ENCODE measurements at regions not wholly inside any gene's neighbourhood (a gene's known extent, or its start where the extent isn't known, plus 50 kb on each side); places are given as distances from the start of the nearest gene placed in this dataset.

- DNase-seq (ENCODE audit: low read depth in 2 of 2), result no peak
These were observed 162.2 kb upstream of the RAB4A start for GRCh38 chr1:229108598-229109201.

GRCh38 chr1:229109320-229109761 is 161.6 kb upstream of the RAB4A start:
- DNase-seq (ENCODE audit: low read depth in 2 of 2), result no peak

DNA sequence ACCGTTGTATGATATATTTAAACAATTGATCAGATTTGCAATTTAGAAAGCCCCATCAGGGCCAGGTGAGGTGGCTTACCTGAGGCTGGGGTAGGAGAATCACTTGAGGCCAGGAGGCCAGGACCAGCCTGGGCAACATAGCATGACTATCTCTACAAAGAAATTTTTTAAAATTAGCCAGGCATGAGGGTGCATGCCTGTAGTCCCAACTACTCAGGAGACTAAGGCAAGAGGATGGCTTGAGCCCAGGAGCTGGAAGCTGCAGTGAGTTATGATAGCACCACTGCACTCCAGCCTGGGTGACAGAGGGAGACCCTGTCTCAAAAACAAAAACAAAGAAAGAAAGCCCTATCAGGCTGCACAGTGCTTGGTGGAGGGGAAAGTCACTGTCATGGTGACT is 159.9 kb upstream of the RAB4A start:
- DNase-seq (ENCODE audit: low read depth in 2 of 2), result no peak

DNA sequence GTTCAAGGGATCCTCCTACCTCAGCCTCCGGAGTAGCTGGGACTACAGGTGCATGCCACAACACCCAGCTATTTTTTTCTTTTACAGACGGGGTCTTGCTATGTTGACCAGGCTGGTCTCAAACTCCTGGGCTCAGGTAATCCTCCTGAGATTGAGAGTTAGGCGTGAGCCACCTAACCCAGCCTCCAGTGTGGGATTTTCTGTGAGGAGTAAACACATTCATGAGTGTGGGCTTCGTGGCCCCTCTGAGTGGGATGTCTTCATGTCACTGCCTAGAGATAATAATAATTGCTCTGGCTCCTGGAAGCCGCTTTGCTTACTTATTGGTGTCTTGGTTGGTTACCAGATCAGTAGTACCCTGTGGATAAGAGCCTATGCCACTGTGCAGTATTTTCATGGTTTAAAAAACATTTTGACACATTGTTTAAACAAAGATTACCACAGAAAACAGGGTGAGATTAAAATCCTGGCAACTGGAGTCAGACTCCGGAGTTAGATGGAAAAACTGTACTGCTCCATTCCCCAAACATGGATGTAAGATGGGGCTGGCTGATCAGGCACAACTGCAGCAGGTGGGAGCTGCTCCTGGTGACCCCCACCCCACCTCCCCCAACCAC is 159.1 kb upstream of the RAB4A start:
- no peak for DNase-seq (ENCODE audit: low read depth in 2 of 2)

GRCh38 chr1:229112832-229113548 is 157.9 kb upstream of the RAB4A start:
- no peak for DNase-seq (ENCODE audit: low read depth in 2 of 2)

GRCh38 chr1:229114315-229114714 is 156.6 kb upstream of the RAB4A start:
- no peak for DNase-seq (ENCODE audit: low read depth in 2 of 2)

DNA sequence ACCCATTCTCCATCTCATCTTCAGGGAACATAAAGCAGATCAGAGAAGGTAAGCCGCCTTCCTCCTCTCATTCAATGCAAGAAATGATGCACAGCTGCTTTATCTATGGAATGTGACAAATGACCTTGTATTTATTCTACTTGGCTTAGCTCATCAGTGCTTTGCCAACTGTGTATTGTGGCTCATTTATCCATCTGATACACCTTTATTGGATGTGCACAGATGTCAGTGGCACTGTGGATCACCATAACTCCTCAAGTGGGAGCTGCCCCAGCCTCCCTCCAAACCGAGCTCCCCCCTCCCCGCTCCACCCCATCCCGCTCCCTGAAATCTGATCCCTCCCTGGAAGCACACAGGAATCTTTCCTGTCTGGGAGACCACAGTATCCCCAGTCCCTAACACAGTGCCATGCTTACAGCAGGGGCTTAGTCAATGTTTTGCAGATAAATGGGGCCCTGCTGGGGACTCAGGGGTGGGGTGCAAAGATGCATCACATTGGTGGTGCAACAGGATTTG is 156.0 kb upstream of the RAB4A start:
- DNase-seq (ENCODE audit: low read depth in 2 of 2), result no peak

DNA sequence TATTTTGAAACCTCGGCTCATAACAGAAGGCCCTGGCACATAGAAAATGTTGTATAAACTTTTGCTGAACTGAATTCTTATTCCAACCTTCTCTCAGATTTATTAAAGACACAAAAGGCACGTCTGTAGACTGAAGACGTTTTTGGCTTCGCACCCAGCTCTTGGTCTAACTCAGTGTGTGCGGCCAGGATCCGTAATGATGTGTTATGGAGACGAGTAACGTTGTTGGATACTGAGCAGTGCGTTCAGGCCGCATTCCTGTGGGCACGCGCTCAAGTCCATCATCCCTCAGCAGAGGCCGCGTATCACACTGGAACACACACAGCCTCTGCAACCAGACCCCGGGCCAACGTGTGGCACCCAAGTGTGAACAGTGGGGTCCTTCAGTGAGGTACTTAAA is 154.8 kb upstream of the RAB4A start:
- DNase-seq (ENCODE audit: low read depth in 2 of 2), result no peak

DNA sequence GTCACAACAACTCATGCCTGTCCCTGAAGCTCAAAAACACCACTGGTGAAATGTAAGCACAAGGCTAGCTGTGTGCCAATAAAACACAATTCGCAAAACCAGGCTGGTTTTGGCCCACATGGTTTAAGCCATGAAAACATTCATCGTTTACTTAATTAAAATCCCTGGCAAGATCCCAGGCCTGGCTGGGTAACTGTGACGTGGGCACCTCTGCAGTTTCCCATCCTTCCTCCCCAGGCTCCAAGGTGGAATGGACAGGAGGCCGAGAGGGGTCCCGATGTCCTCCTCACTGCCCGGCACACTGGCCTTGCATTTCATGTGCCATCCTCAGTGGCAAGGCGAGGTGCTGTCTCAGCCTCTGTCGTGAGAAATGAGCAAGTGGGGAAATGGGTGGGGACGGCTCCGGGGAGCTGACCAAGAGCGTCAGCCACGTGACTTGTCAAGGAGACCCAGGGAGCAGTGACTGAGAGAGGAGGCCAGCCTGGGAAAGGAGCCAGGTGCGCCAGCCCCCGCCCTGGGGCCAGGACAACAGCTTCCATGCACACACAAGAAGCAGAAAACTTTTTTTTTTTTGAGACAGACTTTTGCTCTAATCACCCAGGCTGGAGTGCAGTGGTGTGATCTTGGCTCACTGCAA is 153.1 kb upstream of the RAB4A start:
- no peak for DNase-seq (ENCODE audit: low read depth in 2 of 2)

GRCh38 chr1:229118477-229119061 is 152.3 kb upstream of the RAB4A start:
- DNase-seq (ENCODE audit: low read depth in 2 of 2), result no peak

DNA sequence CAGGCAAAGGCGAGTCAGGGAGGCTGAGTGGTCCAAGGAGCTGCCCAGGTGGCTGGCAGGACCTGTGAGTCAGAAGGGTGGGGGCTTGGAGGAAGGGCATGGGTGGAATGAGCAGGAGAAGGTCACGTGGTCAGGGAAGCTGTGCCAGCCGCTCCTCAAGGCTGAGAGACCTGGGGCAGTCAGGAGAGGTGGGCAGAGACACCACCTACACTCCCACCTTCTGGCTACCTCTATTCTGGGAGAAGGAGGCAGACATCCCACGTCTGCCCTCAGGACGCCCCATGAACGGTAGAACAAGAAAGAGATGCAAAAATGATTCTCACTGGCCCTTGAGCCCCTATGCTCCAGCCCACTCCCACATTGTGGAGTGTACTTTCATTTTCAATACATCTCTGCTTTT is 151.8 kb upstream of the RAB4A start:
- DNase-seq (ENCODE audit: low read depth in 2 of 2), result no peak

DNA sequence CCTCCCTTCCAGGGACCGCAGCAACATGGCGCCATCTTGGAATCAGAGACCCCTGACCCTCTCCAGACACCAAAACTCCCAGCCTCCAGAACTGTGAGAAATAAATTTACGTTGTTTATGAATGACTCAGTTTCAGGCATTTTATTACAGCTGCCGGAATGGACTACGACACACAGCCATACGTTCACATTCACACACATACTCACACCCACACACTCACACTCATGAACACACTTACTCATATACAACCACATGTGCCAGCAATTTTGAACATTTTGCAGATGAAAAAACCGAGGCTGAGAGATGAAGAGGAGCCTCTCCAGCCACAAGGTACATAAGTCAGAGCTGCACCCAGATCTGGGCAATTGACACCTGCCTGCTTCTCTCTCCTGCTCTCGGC is 151.0 kb upstream of the RAB4A start:
- DNase-seq (ENCODE audit: low read depth in 2 of 2), result no peak

GRCh38 chr1:229121845-229122436 is 149.0 kb upstream of the RAB4A start:
- DNase-seq (ENCODE audit: low read depth in 2 of 2), result no peak

- DNase-seq (ENCODE audit: low read depth in 2 of 2), result no peak
These were observed 148.3 kb upstream of the RAB4A start for GRCh38 chr1:229122606-229123005.

DNA sequence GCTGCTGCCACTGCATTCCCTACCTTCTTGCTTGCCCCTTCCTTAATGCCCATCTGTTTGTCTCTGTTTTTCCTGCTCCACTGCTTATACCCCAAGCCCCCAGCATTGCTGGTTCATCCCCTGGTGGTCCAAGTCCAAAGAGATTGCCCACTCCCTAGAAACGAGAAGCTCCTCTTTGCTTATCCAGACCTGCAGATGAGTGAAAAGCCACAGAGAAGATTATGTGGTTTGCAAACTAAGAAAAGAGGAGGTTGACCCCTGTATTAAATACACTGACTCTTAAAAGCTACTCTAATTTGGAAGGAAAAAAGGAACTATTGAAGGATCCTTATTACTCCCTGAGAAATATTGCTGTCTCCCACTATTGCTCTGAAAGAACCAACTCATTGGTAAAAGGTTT is 146.8 kb upstream of the RAB4A start:
- DNase-seq (ENCODE audit: low read depth in 2 of 2), result no peak

DNA sequence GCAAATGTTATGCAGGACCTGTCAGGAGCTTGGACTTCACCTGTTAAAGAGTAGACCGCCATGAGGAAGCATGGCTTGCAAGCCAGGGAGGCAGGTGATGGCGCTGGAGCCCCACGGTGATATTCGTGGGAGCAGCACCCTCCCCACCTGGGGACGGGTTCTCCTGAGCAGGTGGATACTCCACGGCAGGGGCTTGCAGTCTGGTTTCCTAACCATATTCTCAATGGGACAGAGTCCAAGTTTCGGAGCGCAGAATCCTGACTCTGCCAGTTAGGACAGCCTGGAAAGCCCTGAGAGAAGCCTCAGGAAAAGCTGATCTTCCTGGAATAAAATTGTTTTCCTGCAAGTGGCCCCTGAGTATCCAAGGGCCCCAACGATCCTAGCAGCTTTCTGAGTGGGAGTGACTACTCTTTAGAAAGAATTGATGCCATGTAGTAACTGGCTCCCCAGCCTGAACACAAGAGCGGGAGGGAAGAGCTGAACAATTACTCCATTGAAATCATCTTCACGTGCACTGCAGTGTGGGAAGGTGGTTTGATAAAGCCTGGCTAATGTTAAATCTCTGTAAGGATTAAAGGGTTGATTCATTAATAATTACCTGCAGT is 146.3 kb upstream of the RAB4A start:
- DNase-seq (ENCODE audit: low read depth in 2 of 2), result no peak

GRCh38 chr1:229127301-229127700 is 143.6 kb upstream of the RAB4A start:
- DNase-seq (ENCODE audit: low read depth in 2 of 2), result no peak

- DNase-seq (ENCODE audit: low read depth in 2 of 2), result no peak
These were observed 142.8 kb upstream of the RAB4A start for GRCh38 chr1:229128066-229128608.

DNA sequence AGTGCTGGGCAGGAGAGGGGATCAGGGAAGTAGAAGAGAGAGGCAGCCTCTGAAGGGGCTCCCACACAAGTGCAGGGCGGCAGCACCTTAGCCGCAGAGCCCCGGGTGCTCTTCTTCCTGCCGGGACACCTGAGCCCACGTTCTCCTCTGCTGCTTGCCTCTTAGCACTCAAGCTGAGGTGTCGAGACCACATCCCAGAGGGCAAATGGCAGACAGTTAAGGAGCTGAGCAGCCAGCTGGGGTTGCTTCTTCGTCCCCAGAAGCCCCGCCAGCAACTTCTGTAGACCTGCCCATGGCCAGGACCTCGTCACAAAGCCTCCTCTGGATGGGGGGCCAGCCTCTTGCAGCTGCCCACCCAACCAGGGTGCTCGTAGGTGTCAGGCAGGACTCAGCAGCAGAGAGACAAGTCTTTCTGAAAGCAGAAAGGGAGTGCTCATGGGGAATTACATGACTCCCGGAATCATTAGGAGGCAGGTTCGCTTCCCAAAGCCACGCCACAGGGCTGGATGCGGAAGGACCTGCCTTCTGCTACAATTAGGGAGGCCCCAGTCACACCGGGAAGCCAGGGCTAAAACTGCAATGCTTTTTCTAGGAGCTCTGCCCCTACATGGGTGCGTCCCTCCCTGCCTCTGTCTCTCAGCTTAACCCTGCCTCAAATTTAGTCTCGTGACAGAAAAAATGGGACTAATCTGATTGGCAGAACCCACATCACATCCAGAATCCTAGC is 141.4 kb upstream of the RAB4A start:
- no peak for DNase-seq (ENCODE audit: low read depth in 2 of 2)

- no peak for DNase-seq (ENCODE audit: low read depth in 2 of 2)
These were observed 140.8 kb upstream of the RAB4A start for GRCh38 chr1:229130028-229130668.

Measured in stimulated activated CD8-positive, alpha-beta memory T cell treated with anti-CD3 and anti-CD28 coated beads, Interleukin-7, amount 100 ng/mL, for 1 hour (primary cell).